Muscle layer of duodenum (tissue), 2 donors: ENCODE measurements at regions not wholly inside any gene's neighbourhood (a gene's known extent, or its start where the extent isn't known, plus 50 kb on each side); places are given as distances from the start of the nearest gene placed in this dataset.
"Not testable (repeated sequence)": the region's sequence is repeated elsewhere in the genome, so short reads cannot be mapped to it uniquely, and the experiment has no call there.

ENCODE experiments used
- H3K27ac ChIP-seq: one replicate; pipeline ENCODE4 v1.7.0; 2013; ENCODE audit warnings: mild to moderate bottlenecking, low read length
- H3K27me3 ChIP-seq: one replicate; pipeline ENCODE4 v1.7.0; 2013; ENCODE audit warnings: low read depth, mild to moderate bottlenecking, control low read depth, low read length
- H3K36me3 ChIP-seq, 2 donors: one replicate each; pipeline ENCODE4 v1.7.0; 2013; ENCODE audit warnings: low read length in 2 of 2, control low read depth in 1 of 2, mild to moderate bottlenecking in 1 of 2; ENCODE audit not compliant: insufficient read depth in 2 of 2, control insufficient read depth in 1 of 2
- H3K4me1 ChIP-seq, 2 donors: one replicate each; pipeline ENCODE4 v1.7.0; 2013; ENCODE audit warnings: low read length in 2 of 2, mild to moderate bottlenecking in 2 of 2, control low read depth in 1 of 2, moderate library complexity in 1 of 2; ENCODE audit not compliant: insufficient read depth in 2 of 2, control insufficient read depth in 1 of 2
- H3K4me3 ChIP-seq, 2 donors: one replicate each; pipeline ENCODE4 v1.7.0; 2013; ENCODE audit warnings: low read length in 2 of 2, low read depth in 1 of 2, mild to moderate bottlenecking in 1 of 2
- H3K9me3 ChIP-seq, 2 donors: one replicate each; pipeline ENCODE4 v1.7.0; 2013; ENCODE audit warnings: low read length in 2 of 2, control low read depth in 1 of 2, mild to moderate bottlenecking in 1 of 2; ENCODE audit not compliant: control insufficient read depth in 1 of 2
- donor health status: healthy.

- H3K27ac ChIP-seq, result no peak overlapping the region
- no peaks in the 10 kb centered on the region for H3K9me3 ChIP-seq
- no peak overlapping the region for H3K4me3 ChIP-seq
Observed at GRCh38 chr7:9709216-9709615, 1264.5 kb upstream of the PHF14 start.

GRCh38 chr7:9711259-9711918 is 1262.3 kb upstream of the PHF14 start:
- Histone ChIP-seq H3K27ac (no peak overlapping the region), H3K27me3 (no peaks in the 10 kb centered on the region), H3K4me1 (no peaks in the 10 kb centered on the region), H3K36me3 (no peaks in the 10 kb centered on the region), H3K9me3 (no peaks in the 10 kb centered on the region), H3K4me3 (no peak overlapping the region)

More at GRCh38 chr7:9709216-9709615, 1264.5 kb upstream of the PHF14 start:
- Histone ChIP-seq H3K36me3 (no peaks in the 10 kb centered on the region), H3K27me3 (no peaks in the 10 kb centered on the region), H3K4me1 (no peaks in the 10 kb centered on the region)

- no peaks in the 10 kb centered on the region for H3K27me3 ChIP-seq
- no peaks in the 10 kb centered on the region for H3K9me3 ChIP-seq
- H3K4me1 ChIP-seq, result no peaks in the 10 kb centered on the region
- no peaks in the 10 kb centered on the region for H3K36me3 ChIP-seq
- H3K4me3 ChIP-seq, result no peak overlapping the region
- no peak overlapping the region for H3K27ac ChIP-seq
Observed at GRCh38 chr7:9718071-9718661, 1255.5 kb upstream of the PHF14 start.

GRCh38 chr7:9719303-9719702 is 1254.4 kb upstream of the PHF14 start:
- Histone ChIP-seq H3K27me3 (no peaks in the 10 kb centered on the region), H3K9me3 (no peaks in the 10 kb centered on the region), H3K36me3 (no peaks in the 10 kb centered on the region), H3K4me1 (no peaks in the 10 kb centered on the region), H3K27ac (no peak overlapping the region), H3K4me3 (no peak overlapping the region)

- H3K36me3 ChIP-seq, result no peaks in the 10 kb centered on the region
- H3K27me3 ChIP-seq, result no peaks in the 10 kb centered on the region
- no peaks in the 10 kb centered on the region for H3K9me3 ChIP-seq
- H3K27ac ChIP-seq, result no peak overlapping the region
- no peak overlapping the region for H3K4me3 ChIP-seq
- no peaks in the 10 kb centered on the region for H3K4me1 ChIP-seq
Observed at GRCh38 chr7:9719721-9720120, 1254.0 kb upstream of the PHF14 start.

- H3K27ac ChIP-seq, H3K27me3 ChIP-seq, H3K9me3 ChIP-seq, H3K4me3 ChIP-seq, H3K36me3 ChIP-seq, H3K4me1 ChIP-seq: not testable (repeated sequence)
Observed at GRCh38 chr7:9725940-9726663, 1247.6 kb upstream of the PHF14 start.

GRCh38 chr7:9726811-9727210 is 1246.9 kb upstream of the PHF14 start:
- not testable (repeated sequence) for H3K36me3 ChIP-seq, H3K4me1 ChIP-seq, H3K4me3 ChIP-seq, H3K9me3 ChIP-seq, H3K27me3 ChIP-seq, H3K27ac ChIP-seq

- H3K27me3 ChIP-seq, H3K36me3 ChIP-seq, H3K4me3 ChIP-seq, H3K4me1 ChIP-seq, H3K27ac ChIP-seq, H3K9me3 ChIP-seq: not testable (repeated sequence)
Observed at GRCh38 chr7:9727467-9727869, 1246.2 kb upstream of the PHF14 start.

- not testable (repeated sequence) for H3K4me1 ChIP-seq, H3K36me3 ChIP-seq, H3K4me3 ChIP-seq, H3K9me3 ChIP-seq, H3K27me3 ChIP-seq, H3K27ac ChIP-seq
Observed at GRCh38 chr7:9728014-9728657, 1245.5 kb upstream of the PHF14 start.

- Histone ChIP-seq H3K36me3 (no peaks in the 10 kb centered on the region), H3K4me1 (no peaks in the 10 kb centered on the region), H3K27me3 (no peaks in the 10 kb centered on the region), H3K27ac (no peak overlapping the region), H3K9me3 (no peaks in the 10 kb centered on the region), H3K4me3 (no peak overlapping the region)
Observed at GRCh38 chr7:9752033-9752432, 1221.6 kb upstream of the PHF14 start.

GRCh38 chr7:9761224-9761623 is 1212.4 kb upstream of the PHF14 start:
- no peaks in the 10 kb centered on the region for H3K9me3 ChIP-seq
- H3K4me1 ChIP-seq, result no peaks in the 10 kb centered on the region
- H3K36me3 ChIP-seq, result no peaks in the 10 kb centered on the region
- no peak overlapping the region for H3K4me3 ChIP-seq
- no peaks in the 10 kb centered on the region for H3K27me3 ChIP-seq
- H3K27ac ChIP-seq, result no peak overlapping the region
